HG02852 (cell line): ENCODE measurements at regions not wholly inside any gene's neighbourhood (a gene's known extent, or its start where the extent isn't known, plus 50 kb on each side); places are given as distances from the start of the nearest gene placed in this dataset.
"Not testable (repeated sequence)": the region's sequence is repeated elsewhere in the genome, so short reads cannot be mapped to it uniquely, and the experiment has no call there.

Source experiments
- ATAC-seq: cut with Tn5 transposase; IDR thresholded peaks from one replicate; pipeline ENCODE4 v1.9.1; 2021; ENCODE audit warnings: mild to moderate bottlenecking, moderate library complexity; ENCODE audit not compliant: unreplicated experiment

GRCh38 chr3:89533275-89533674 is 425.9 kb downstream of the EPHA3 start:
- no peak for ATAC-seq

GRCh38 chr3:89554587-89554986 is 447.2 kb downstream of the EPHA3 start:
- not testable (repeated sequence) for ATAC-seq

- ATAC-seq = no peak
Measured at GRCh38 chr3:89558711-89559110, 451.3 kb downstream of the EPHA3 start.

- no peak for ATAC-seq
Measured at GRCh38 chr3:89560568-89560967, 453.1 kb downstream of the EPHA3 start.

GRCh38 chr3:89562373-89562772 is 455.0 kb downstream of the EPHA3 start:
- no peak for ATAC-seq

GRCh38 chr3:89565098-89565497 is 457.7 kb downstream of the EPHA3 start:
- ATAC-seq = no peak

GRCh38 chr3:89570465-89570864 is 463.0 kb downstream of the EPHA3 start:
- no peak for ATAC-seq

- no peak for ATAC-seq
Measured at GRCh38 chr3:89571298-89571697, 463.9 kb downstream of the EPHA3 start.

GRCh38 chr3:89571707-89572106 is 464.3 kb downstream of the EPHA3 start:
- ATAC-seq = no peak

GRCh38 chr3:89572261-89572660 is 464.8 kb downstream of the EPHA3 start:
- ATAC-seq = no peak

GRCh38 chr3:89576417-89576816 is 469.0 kb downstream of the EPHA3 start:
- ATAC-seq = no peak

GRCh38 chr3:89577637-89578530 is 470.5 kb downstream of the EPHA3 start:
- ATAC-seq = no peak

GRCh38 chr3:89580859-89581258 is 473.4 kb downstream of the EPHA3 start:
- ATAC-seq = no peak

- no peak for ATAC-seq
Measured at GRCh38 chr3:89584398-89584797, 477.0 kb downstream of the EPHA3 start.

- ATAC-seq = no peak
Measured at GRCh38 chr3:89586256-89586655, 478.8 kb downstream of the EPHA3 start.

- no peak for ATAC-seq
Measured at GRCh38 chr3:89586676-89587075, 479.3 kb downstream of the EPHA3 start.

GRCh38 chr3:89606151-89606550 is 498.7 kb downstream of the EPHA3 start:
- no peak for ATAC-seq

GRCh38 chr3:89612027-89612426 is 504.6 kb downstream of the EPHA3 start:
- ATAC-seq = no peak

GRCh38 chr3:89613241-89613640 is 505.8 kb downstream of the EPHA3 start:
- no peak for ATAC-seq

- ATAC-seq = no peak
Measured at GRCh38 chr3:89617706-89618105, 510.3 kb downstream of the EPHA3 start.

- ATAC-seq = no peak
Measured at GRCh38 chr3:89619263-89619662, 511.8 kb downstream of the EPHA3 start.

- ATAC-seq = no peak
Measured at GRCh38 chr3:89622063-89622700, 514.8 kb downstream of the EPHA3 start.
